HL-60/S4 treated with retinoic acid at 250 ng/mL for 4 days and 3 days (cell line): ENCODE measurements at regions not wholly inside any gene's neighbourhood (a gene's known extent, or its start where the extent isn't known, plus 50 kb on each side); places are given as distances from the start of the nearest gene placed in this dataset.
"Not testable (repeated sequence)": the region's sequence is repeated elsewhere in the genome, so short reads cannot be mapped to it uniquely, and the experiment has no call there.

Experiments
- in situ Hi-C: fragments of 300-500 bp; cut with MboI; formaldehyde crosslinking; loops from 2 replicates; pipeline ENCODE4 v1.7.0; 2022; ENCODE audit warnings: low sequenced_read_pairs

- in situ Hi-C loops = no loop called here
Measured at GRCh38 chr7:149569726-149570422, 72.3 kb upstream of the ZNF746 start.

GRCh38 chr7:149569025-149569725 lies 71.6 kb upstream of the ZNF746 start:
- in situ Hi-C loops = no loop called here

DNA sequence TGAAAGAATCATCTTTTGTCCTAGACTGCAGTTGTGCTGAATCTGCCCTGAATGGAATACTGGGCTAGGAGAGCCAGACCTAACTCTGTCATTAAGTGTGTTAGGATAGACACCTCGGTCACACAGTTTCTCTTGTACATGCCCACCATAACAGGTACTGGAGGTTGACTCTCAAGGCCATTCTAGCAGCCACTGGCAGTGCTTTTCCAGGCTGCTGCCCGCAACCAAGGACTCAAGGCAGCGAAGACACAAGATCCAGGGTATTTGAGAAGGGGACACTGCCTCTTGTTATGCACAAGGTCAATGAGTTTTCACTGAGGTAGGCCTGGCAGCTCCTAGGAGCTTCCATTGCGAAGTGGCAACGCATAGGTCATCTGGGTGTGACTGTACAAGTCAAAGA lies 70.6 kb upstream of the ZNF746 start:
- in situ Hi-C loops = no loop called here

DNA sequence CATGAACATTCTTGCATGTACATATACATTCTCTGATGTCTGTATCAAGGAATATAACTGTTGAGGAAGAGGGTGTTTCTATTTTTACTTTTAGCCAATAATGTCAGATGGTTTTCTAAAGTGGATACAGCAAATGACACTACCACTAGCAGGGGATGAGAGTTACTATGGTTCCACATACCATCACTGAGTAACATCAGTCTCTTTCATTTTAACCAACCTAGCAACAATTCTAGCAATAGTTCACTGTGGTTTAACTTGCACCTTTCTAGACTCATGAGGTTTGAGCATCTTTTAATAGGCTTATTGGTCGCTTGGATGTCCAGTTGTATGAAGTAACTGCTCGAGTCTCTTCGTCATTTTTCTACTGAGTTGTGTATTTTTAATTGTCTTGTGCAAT lies 68.5 kb upstream of the ZNF746 start:
- in situ Hi-C loops = no loop called here

DNA sequence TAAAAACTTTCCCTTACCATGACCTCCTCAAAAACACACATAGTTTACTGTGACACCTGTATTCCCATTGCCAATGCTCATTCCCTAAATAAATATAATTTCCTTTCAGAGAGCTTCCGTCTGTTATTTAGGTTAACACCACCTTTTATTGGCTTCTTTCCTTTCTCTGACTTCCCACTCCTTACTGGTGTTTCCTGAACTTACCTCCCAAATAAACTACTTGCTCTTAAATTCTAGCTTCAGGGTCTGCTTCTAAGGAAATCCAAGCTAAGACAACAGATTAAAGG lies 67.4 kb upstream of the ZNF746 start:
- in situ Hi-C loops = no loop called here

DNA sequence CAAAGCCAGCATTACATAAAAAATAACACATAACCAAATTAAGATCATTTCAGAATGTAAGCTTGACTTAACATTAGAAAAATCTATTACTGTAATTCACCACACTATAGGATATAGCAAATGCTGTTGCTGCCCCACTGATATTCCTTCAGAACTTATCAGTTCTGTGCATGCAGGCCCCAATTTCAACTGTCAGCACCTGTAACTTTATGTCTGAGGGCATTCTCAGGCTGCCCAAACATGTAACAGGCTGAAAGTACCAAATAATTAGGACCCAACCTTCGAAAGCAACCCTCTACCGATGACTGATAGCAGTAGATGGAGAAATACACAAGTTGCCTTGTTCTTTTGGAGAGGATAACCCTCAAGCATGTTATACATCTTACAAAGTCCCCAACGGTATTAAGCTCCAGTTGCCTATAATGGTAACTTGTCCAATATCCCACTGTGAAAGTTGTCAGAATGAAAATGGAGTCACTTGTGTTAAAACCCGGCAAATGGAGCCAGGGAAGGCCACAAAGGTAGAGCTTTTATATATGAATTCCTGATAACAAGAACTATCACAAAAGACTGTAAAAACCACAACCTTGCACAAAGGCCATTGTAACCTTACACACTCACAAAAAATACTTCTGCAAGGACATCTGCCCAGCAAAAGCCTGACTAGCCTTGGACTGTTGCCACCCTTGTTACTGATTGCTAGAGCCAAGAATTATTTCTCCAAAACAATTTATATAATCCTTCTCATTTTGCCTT lies 66.9 kb upstream of the ZNF746 start:
- in situ Hi-C loops = no loop called here

DNA sequence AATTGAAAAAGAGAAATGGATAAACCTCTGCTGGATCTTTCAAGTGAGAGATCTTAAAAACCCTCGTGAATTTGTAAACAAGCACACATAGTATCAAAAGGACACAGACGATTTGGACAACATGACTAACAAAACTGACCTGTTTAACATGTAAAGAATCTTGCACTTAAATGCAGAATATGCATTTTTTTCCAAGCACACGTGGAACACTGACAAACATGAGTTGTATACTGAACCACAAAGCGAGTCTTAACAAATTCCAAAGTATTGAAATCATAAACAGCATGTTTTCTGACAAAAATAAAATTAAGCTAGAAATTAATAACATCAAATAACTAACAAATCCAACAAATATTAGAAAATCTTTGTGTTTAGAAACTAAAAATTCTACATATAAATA lies 65.0 kb upstream of the ZNF746 start:
- in situ Hi-C loops = no loop called here

- in situ Hi-C loops = no loop called here
Measured at GRCh38 chr7:149561072-149561471, 63.5 kb upstream of the ZNF746 start.

DNA sequence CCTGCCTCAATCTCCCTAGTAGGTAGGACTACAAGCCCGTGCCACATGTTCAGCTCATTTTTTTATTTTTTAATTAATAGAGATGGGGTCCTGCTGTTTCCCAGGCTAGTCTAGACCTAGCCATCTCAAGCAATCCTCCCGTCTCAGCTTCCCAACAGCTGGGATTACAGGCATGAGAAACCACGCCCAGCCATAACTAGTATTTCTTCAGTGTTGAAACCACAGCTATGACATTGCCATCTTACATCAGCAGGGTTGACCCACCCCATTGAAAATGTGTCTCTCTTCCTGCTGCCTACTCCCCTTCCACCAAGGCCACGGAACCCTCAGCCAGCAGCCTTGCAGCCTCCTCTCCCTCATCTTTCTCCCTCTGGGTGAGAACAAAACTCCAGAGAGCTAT lies 62.1 kb upstream of the ZNF746 start:
- in situ Hi-C loops = no loop called here

DNA sequence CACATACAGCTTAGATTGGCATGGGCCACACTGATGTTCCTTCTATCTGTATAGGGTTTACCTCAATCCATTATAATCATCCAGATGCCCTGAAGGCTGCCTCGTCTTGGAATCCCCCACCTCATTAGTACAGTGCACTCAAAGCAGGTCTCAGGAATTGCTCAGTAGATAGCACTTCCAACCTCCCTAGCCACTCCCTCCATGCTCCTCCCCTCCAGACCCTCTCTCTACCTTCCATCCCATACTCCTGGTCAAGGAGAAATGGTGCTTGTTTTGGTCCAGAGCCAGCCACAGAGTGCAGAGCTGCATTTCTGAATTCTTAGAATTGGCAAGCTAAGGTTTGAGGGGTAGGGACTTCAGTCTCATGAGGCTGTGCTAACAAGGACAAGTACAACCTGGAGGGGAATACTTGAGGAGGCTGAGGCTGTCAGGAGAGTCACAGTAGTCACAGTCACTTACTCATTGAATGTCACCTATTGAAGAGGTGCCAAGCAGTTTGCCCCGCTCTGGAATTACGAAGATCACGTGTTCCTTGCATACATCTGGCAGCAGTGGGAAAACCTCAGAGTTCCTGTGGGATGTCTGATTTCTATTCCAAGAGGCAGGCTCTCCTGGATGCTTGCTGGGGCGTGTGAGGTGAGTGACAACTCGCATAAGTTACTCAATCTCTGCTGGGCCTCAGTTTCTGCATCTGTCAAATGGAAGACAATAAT lies 60.7 kb upstream of the ZNF746 start:
- in situ Hi-C loops = no loop called here

DNA sequence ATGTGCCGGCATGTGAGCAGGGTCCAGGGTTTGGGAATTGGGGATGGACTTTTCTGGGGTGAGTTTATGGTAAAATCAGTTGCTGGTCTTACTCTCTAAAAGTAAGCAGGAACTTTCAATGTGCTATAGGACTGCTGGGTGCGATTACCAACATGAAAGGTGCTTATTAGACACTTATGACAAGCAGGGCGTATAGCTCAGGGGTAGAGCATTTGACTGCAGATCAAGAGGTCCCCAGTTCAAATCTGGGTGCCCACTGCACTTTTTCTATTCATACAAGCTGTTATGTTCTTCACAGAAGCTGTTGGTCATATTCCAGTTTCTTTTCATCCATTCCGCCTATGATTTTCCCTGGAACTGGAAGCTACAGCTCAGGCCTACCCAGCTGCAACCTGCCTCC lies 58.9 kb upstream of the ZNF746 start:
- in situ Hi-C loops = not testable (repeated sequence)

DNA sequence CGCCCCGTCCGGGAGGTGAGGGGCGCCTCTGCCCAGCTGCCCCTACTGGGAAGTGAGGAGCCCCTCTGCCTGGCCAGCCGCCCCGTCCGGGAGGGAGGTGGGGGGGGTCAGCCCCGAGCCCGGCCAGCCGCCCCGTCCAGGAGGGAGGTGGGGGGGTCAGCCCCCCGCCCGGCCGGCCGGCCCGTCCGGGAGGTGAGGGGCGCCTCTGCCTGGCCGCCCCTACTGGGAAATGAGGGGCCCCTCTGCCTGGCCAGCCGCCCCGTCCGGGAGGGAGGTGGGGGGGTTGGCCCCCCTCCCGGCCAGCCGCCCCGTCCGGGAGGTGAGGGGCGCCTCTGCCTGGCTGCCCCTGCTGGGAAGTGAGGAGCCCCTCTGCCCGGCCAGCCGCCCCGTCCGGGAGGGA lies 57.2 kb upstream of the ZNF746 start:
- in situ Hi-C loops = not testable (repeated sequence)

DNA sequence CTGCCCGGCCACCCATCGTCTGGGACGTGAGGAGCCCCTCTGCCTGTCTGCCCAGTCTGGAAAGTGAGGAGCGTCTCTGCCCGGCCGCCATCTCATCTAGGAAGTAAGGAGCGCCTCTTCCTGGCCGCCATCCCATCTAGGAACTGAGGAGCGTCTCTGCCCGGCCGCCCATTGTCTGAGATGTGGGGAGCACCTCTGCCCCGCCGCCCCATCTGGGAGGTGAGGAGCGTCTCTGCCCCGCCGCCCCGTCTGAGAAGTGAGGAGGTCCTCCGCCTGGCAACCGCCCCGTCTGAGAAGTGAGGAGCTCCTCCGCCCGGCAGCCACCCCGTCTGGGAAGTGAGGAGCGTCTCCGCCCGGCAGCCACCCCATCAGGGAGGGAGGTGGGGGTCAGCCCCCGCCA lies 56.4 kb upstream of the ZNF746 start:
- in situ Hi-C loops = not testable (repeated sequence)

DNA sequence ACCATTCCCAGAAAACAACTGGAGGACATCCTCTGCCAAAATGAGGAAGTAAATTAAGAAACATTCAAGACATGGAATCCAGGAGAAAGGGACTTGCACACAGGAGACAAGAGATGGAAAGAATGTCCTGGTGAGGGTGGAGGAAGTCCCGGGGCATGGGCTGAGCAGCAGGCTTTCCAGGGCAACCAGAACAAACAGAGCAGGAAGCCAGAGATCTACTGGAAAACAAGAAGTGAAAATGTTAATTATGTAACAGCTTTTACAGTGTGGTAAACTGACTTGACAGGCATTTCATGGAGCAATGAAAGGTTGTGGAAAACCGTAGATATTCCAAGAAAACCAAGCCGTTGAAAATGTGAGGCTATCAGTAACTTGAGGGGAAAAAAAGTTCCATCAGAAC lies 55.2 kb upstream of the ZNF746 start:
- in situ Hi-C loops = no loop called here
